HepG2 (cell line): ENCODE measurements at regions not wholly inside any gene's neighbourhood (a gene's known extent, or its start where the extent isn't known, plus 50 kb on each side); places are given as distances from the start of the nearest gene placed in this dataset.

Experiments used
- ATAC-seq: fragments of 200-7000 bp; cut with Tn5 transposase; 3 replicates; pipeline ENCODE4 v1.9.1; 2020; ENCODE audit warnings: mild to moderate bottlenecking, moderate library complexity
- BruUV-seq: library from RNA; stranded (reverse); fragments of 400-500 nt; replicated peaks from 2 replicates; lab custom pipeline; 2021; lab: Mats Ljungman, UMichigan
- CTCF ChIA-PET: fragments of 300-600 bp; formaldehyde crosslinking; extraction: SDS; loops from one replicate; lab custom pipeline; 2021; ENCODE audit warnings: low total read pairs, inconsistent platforms, low intra/inter-chr PET ratio; lab: Yijun Ruan, JAX
- POLR2A ChIA-PET: fragments of 350-600 bp; sonication (Branson Sonifier 250); formaldehyde crosslinking; loops from one replicate; lab custom pipeline; 2020; ENCODE audit warnings: antibody characterized with exemption, inconsistent platforms; lab: Yijun Ruan, JAX
- DNase-seq: peaks from one replicate; pipeline ENCODE4 v3.0.0-alpha.2; 2015; ENCODE audit warnings: low spot score
- FAIRE-seq: peaks from 3 replicates; lab custom pipeline; 2011; peaks lifted over from hg19 to GRCh38; lab: Jason Lieb, UNC
- H2AFZ ChIP-seq: one replicate; pipeline ENCODE4 v1.6.1; 2011; ENCODE audit warnings: low read length, inconsistent platforms
- H3K27ac ChIP-seq: fragments of 300-600 bp; 3 replicates; pipeline ENCODE4 v1.8.0; 2011; ENCODE audit warnings: mixed run types, mild to moderate bottlenecking, mixed read lengths, low read length, inconsistent platforms; ENCODE audit not compliant: insufficient read depth; ENCODE audit errors: extremely low read length
- H3K27me3 ChIP-seq, 2 experiments: fragments of 200-600 bp in 1 of 2; 2 replicates in 1 of 2; 3 replicates in 1 of 2; pipeline versions ENCODE4 v1.6.0 to v1.8.0; 2011; ENCODE audit warnings: low read length in 2 of 2, mild to moderate bottlenecking in 2 of 2, moderate library complexity in 2 of 2, inconsistent platforms in 1 of 2; ENCODE audit not compliant: insufficient read depth in 2 of 2, control insufficient read depth in 1 of 2
- H3K36me3 ChIP-seq, 2 experiments: fragments of 200-600 bp in 1 of 2; replicated peaks in 1 of 2; 2 replicates in 1 of 2; 3 replicates in 1 of 2; pipeline versions ENCODE4 v1.5.1 to v1.8.0; 2011; ENCODE audit warnings: low read length in 2 of 2, inconsistent platforms in 1 of 2; ENCODE audit not compliant: insufficient read depth in 2 of 2, control insufficient read depth in 1 of 2
- H3K4me1 ChIP-seq: 2 replicates; pipeline ENCODE4 v1.5.1; 2012; ENCODE audit warnings: low read length, inconsistent platforms; ENCODE audit not compliant: insufficient read depth
- H3K4me2 ChIP-seq: 2 replicates; pipeline ENCODE4 v1.6.0; 2011; ENCODE audit warnings: low read depth, low read length, inconsistent platforms
- H3K4me3 ChIP-seq, 3 experiments: fragments of 200-600 bp in 1 of 3; sonication (generic), shearing (Covaris generic) in 1 of 3; replicated peaks in 1 of 3; 2 replicates each; pipeline ENCODE4 v1.5.1; 2011 to 2016; ENCODE audit warnings: low read length in 3 of 3, inconsistent platforms in 2 of 3, low read depth in 2 of 3, mild to moderate bottlenecking in 2 of 3, control low read depth in 1 of 3, mixed read lengths in 1 of 3; ENCODE audit not compliant: insufficient read depth in 1 of 3
- H3K79me2 ChIP-seq: one replicate; pipeline ENCODE4 v1.6.1; 2011; ENCODE audit warnings: low read length, inconsistent platforms; ENCODE audit not compliant: insufficient read depth
- H3K9ac ChIP-seq: 2 replicates; pipeline ENCODE4 v1.6.0; 2011; ENCODE audit warnings: mild to moderate bottlenecking, low read depth, low read length, inconsistent platforms; ENCODE audit not compliant: insufficient read depth
- H3K9me3 ChIP-seq: 2 replicates; pipeline ENCODE4 v1.5.1; 2012; ENCODE audit warnings: mild to moderate bottlenecking, low read length
- H4K20me1 ChIP-seq: 2 replicates; pipeline ENCODE4 v1.6.0; 2011; ENCODE audit warnings: inconsistent platforms, mild to moderate bottlenecking, low read length, moderate library complexity; ENCODE audit not compliant: insufficient read depth
- MAFF ChIP-seq: IDR thresholded peaks from 2 replicates; pipeline ENCODE4 v1.6.1; 2011; ENCODE audit warnings: low read depth, low read length, improper control_type of control experiment
- MAFK ChIP-seq, 2 experiments: IDR thresholded peaks in 1 of 2; conservative IDR thresholded peaks in 1 of 2; 2 replicates each; pipeline ENCODE4 v1.6.1; 2011; ENCODE audit warnings: improper control_type of control experiment in 2 of 2, low read length in 2 of 2
- SALL1 ChIP-seq: sonication (generic); formaldehyde crosslinking; IDR thresholded peaks from 2 replicates; pipeline ENCODE4 v1.8.0; 2022; ENCODE audit warnings: mild to moderate bottlenecking, missing genetic modification reagents
- SETDB1 ChIP-seq: sonication (generic); formaldehyde crosslinking; IDR thresholded peaks from 2 replicates; pipeline ENCODE4 v1.5.1; 2020; ENCODE audit warnings: missing genetic modification reagents, mild to moderate bottlenecking, borderline replicate concordance
- WIZ ChIP-seq: sonication (generic); formaldehyde crosslinking; IDR thresholded peaks from 2 replicates; pipeline ENCODE4 v1.5.1; 2020; ENCODE audit warnings: mild to moderate bottlenecking, missing genetic modification reagents
- ZBTB26 ChIP-seq: IDR thresholded peaks from 2 replicates; pipeline ENCODE4 v1.6.1; 2016; ENCODE audit warnings: missing compliant biosample characterization, missing genetic modification reagents, borderline replicate concordance
- ZFP36L2 ChIP-seq: sonication (generic); formaldehyde crosslinking; IDR thresholded peaks from 2 replicates; pipeline ENCODE4 v1.4.0; 2020; ENCODE audit warnings: missing genetic modification reagents
- ZNF460 ChIP-seq: sonication (generic); formaldehyde crosslinking; IDR thresholded peaks from 2 replicates; pipeline ENCODE4 v1.5.1; 2020; ENCODE audit warnings: missing genetic modification reagents, mild to moderate bottlenecking, borderline replicate concordance
- ZNF7 ChIP-seq: IDR thresholded peaks from 2 replicates; pipeline ENCODE4 v1.6.1; 2016; ENCODE audit warnings: missing biosample characterization, missing genetic modification reagents
- ZSCAN9 ChIP-seq: IDR thresholded peaks from 2 replicates; pipeline ENCODE4 v1.6.1; 2016; ENCODE audit warnings: borderline replicate concordance
- WGBS: methylation state at CpG from one replicate; pipeline ENCODE4 v1.1.6; 2017; ENCODE audit warnings: low lambda C conversion rate; 5-methylcytosine and 5-hydroxymethylcytosine counted together
- in situ Hi-C: cut with HindIII; loops from 2 replicates; pipeline ENCODE4 v1.10.0; 2017; ENCODE audit warnings: low pct_unique_long_range_greater_than_20kb; ENCODE audit not compliant: extremely low pct_ligation_motif_present
- intact Hi-C: fragments of 100-400 bp; cut with micrococcal nuclease; formaldehyde crosslinking; loops from one replicate; pipeline ENCODE4 v1.10.0; 2022; ENCODE audit not compliant: unreplicated experiment

- TF ChIP-seq ZBTB26 (CRISPR knock-in tag) (no peak), ZNF460 (CRISPR knock-in tag) (no peak), SETDB1 (CRISPR knock-in tag) (no peak), ZFP36L2 (CRISPR knock-in tag) (no peak), ZSCAN9 (CRISPR knock-in tag) (no peak), ZNF7 (CRISPR knock-in tag) (no peak), WIZ (CRISPR knock-in tag) (no peak)
Observed at GRCh38 chr6:102149191-102149590, 755.7 kb downstream of the GRIK2 start (continued).

GRCh38 chr6:102150549-102150948 lies 757.0 kb downstream of the GRIK2 start:
- no peaks in the 10 kb centered on the region for H3K4me1 ChIP-seq
- H2AFZ ChIP-seq = no peak overlapping the region
- H3K27me3 ChIP-seq = no peaks in the 10 kb centered on the region
- H3K79me2 ChIP-seq = no peaks in the 10 kb centered on the region
- no peak overlapping the region for H3K27ac ChIP-seq
- H4K20me1 ChIP-seq = no peaks in the 10 kb centered on the region
- no peak for FAIRE-seq
- H3K9ac ChIP-seq = no peak overlapping the region
- CTCF ChIA-PET = no interaction called here
- intact Hi-C loops = no loop called here
- no peak for TF ChIP-seq SALL1 (CRISPR knock-in tag)
- TF ChIP-seq MAFF = peak; percentile 69
- peak; percentile 16 to 67; a peak in 2 of 4 replicates for TF ChIP-seq MAFK (conservative IDR thresholded peaks at IDR 0.05 in 1 of 2, IDR thresholded peaks at IDR 0.05 in 1 of 2; ENCODE audit: low read length in 2 of 2)
- TF ChIP-seq, all 625 proteins: peak for 2
- no peaks in the 10 kb centered on the region for H3K36me3 ChIP-seq
- no peak for DNase-seq
- H3K4me2 ChIP-seq = no peak overlapping the region
- in situ Hi-C loops = no loop called here
- peaks cover 14% of the 10 kb centered on the region for H3K9me3 ChIP-seq
- POLR2A ChIA-PET = no interaction called here
- H3K4me3 ChIP-seq = no peak overlapping the region
- ATAC-seq = no peak
- BruUV-seq = no TSS peak
- WGBS = 0% methylated on average over 2 of the region's 2 CpGs
